ENCODE measurements at regions not wholly inside any gene's neighbourhood (a gene's known extent, or its start where the extent isn't known, plus 50 kb on each side); places are given as distances from the start of the nearest gene placed in this dataset.

DNA sequence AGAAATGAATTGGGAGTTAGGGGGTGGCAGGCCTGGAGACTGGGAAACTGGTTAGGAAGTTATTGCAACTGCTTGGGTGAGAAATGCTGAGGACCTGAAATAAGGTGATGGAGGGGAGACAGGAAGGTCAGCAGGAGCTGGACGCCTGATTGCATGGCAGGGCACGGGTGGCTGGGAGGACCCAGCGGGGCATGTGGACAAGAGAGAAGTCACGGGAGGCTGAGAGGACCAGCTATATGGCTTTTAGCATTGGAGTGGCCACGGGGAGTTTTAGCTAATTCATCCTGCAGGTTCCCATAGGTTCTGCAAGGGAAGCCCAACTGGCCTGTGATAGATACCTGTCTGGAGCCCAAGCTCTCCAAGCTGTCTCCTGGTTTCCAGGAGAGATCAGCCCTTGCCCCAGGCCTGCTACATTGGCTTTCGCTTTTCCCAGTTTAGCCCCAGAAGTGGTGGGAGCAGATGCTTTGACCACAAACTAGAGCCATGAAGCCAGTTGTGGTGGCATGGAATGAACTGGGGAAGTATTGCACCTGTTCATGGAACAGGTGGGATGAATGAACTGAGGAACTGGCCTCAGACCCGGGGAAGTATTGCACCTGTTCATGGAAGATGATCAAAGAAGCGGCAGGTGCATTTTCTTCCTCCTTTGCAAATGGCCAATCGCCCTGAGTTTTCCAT lies 93.6 kb upstream of the TAF1B start:
- peaks cover 25% of the 10 kb centered on the region for H3K27me3 Mint-ChIP-seq
- ATAC-seq (ENCODE audit: low read depth) (no peak), DNase-seq (no peak)
- H3K27ac Mint-ChIP-seq: no peak overlapping the region
- no peak overlapping the region for H3K4me3 Mint-ChIP-seq
- H3K9me3 Mint-ChIP-seq: no peaks in the 10 kb centered on the region
- H3K36me3 Mint-ChIP-seq: no peaks in the 10 kb centered on the region
- H3K4me1 Mint-ChIP-seq: peaks cover 40% of the 10 kb centered on the region
- POLR2A ChIA-PET: interaction anchor here (1.2 kb wide), 1 partner anchor 9 kb away, joined by 4 read pairs; no protein-coding TSS in a partner anchor

DNA sequence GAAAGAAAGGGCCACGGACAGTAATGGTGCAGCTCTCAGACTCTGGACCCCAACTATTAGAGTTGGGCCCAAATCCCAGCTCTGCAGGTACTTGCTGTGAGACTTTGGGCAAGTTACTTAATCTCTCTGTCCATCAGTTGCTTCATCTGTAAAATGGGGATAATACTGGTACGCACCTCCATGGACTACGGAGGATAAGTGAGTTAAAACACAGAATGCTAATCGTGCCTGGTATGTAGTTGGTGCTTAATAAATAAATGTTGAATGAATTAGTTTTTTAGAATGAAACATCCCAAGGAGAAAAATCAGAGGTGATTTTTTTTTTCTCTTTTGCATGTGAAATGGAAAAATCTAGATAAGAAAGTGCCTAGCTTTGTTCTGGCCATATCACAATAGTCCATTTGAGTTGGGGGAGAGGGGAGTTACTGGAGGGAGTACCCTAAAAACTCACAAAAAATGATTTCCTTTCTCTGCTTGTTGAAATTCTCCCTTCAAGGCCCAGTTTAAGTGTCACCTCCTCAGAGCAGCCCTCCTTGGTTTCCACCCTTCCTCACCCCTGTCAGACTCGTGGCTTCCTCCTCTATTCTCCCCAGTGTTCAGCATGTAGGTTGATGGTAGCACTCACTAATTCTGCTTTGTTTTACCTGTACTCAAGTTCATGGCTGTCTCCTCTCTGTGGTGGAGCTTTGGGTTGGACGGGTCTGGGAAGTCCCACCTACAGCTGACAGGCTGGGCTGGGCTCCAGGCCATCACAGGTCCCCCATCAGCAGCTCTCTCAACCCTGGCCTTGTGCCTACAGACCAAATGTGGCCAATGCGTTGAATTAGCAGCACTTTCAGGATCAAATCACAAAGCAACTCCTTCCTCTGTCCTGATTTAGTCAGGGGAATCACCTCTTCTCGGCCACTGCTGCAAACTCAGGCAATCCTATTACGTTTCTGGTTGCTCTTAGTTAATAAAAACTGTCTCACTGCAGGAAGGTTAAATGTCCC lies 92.8 kb upstream of the TAF1B start:
- POLR2A ChIA-PET: interaction anchor here (0.9 kb wide), 1 partner anchor 93 kb away, joined by 4 read pairs; the partner anchor contains the start of gene TAF1B
- Mint-ChIP-seq H3K27me3 (peaks cover 24% of the 10 kb centered on the region), H3K9me3 (no peaks in the 10 kb centered on the region), H3K27ac (no peak overlapping the region), H3K36me3 (no peaks in the 10 kb centered on the region), H3K4me3 (no peak overlapping the region), H3K4me1 (peaks cover 42% of the 10 kb centered on the region)
- ATAC-seq (ENCODE audit: low read depth) (no peak), DNase-seq (no peak)

DNA sequence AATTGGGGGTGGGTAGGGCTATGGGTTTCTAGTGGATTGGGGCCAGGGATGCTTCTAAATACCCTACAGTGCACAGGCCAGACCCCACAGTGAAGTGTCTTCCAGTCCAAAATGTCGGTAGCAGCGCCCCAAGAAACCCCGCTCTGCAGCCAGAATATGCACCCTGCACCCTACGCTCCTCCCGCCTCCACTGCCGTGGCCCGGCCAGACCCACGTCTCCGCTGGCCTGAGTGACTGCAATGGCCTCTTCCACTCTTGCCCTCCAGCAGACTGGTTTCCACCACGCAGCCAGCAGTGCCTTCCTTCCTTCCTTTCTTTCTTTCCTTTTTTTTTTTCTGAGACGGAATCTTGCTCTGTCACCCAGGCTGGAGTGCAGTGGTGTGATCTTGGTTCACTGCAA lies 91.4 kb upstream of the TAF1B start:
- no peaks in the 10 kb centered on the region for H3K9me3 Mint-ChIP-seq
- H3K27ac Mint-ChIP-seq: no peak overlapping the region
- POLR2A ChIA-PET: no interaction called here
- H3K27me3 Mint-ChIP-seq: peaks cover 30% of the 10 kb centered on the region
- ATAC-seq (ENCODE audit: low read depth) (no peak), DNase-seq (no peak)
- no peaks in the 10 kb centered on the region for H3K36me3 Mint-ChIP-seq
- no peak overlapping the region for H3K4me3 Mint-ChIP-seq
- peaks cover 42% of the 10 kb centered on the region for H3K4me1 Mint-ChIP-seq

DNA sequence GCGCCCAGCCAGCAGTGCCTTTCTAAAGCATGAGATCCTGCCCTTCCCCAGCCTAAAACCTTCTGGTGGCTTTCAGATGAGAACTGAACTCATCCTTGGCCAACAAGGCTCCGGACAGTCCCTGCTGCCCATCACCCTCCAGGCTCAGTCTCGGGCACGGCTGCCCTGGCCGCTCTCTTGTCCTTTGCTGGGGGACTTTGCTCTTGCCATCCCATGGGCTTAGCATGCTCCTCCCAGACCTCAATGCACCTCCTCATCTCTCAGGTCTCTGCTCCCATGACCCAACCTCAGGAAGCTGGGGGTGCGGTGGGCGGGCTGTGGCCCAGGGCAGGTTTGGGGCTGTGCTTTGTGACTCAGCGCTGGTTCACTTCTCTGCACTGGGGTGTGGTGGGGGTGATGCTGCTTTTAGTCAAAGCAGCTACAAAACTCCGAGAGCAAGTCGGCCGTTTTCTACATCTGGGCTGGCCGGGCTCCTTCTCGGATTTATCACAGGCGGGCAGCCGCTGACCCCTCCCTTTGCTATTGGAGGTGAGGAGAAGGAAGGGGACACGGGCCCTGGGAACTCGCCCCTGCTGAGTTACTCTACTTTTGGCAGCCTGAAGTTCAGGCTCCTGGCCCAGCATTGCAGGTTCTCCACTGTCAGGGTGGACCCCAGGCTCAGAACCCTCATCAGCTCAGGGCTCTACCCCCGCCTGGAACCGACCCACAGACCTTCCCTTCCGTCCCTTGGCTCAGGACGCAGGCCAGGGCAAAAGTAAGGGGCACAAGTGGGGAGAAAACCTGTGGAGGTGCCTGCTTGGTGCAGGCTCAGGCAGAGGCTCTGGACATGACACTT lies 90.6 kb upstream of the TAF1B start:
- peaks cover 36% of the 10 kb centered on the region for H3K27me3 Mint-ChIP-seq
- no peaks in the 10 kb centered on the region for H3K36me3 Mint-ChIP-seq
- ATAC-seq (ENCODE audit: low read depth): peak; percentile 90
- no peaks in the 10 kb centered on the region for H3K9me3 Mint-ChIP-seq
- peak; percentile 77 for DNase-seq
- peak overlapping the region; percentile 84 for H3K4me3 Mint-ChIP-seq
- POLR2A ChIA-PET: interaction anchor here (1.1 to 1.4 kb wide), 5 partner anchors 14 to 137 kb away, joined by 3 to 6 read pairs (median 4); partner anchors contain the start of gene TAF1B
- peaks cover 45% of the 10 kb centered on the region for H3K4me1 Mint-ChIP-seq
- peak overlapping the region; percentile 91 for H3K27ac Mint-ChIP-seq

GRCh38 chr2:9753276-9753600 lies 90.0 kb upstream of the TAF1B start:
- peak; percentile 69 for ATAC-seq (ENCODE audit: low read depth)
- no peaks in the 10 kb centered on the region for H3K36me3 Mint-ChIP-seq
- peaks cover 45% of the 10 kb centered on the region for H3K4me1 Mint-ChIP-seq
- H3K4me3 Mint-ChIP-seq: peak overlapping the region; percentile 84
- peak overlapping the region; percentile 91 for H3K27ac Mint-ChIP-seq
- no peak for DNase-seq
- H3K9me3 Mint-ChIP-seq: no peaks in the 10 kb centered on the region
- peaks cover 42% of the 10 kb centered on the region for H3K27me3 Mint-ChIP-seq
- POLR2A ChIA-PET: interaction anchor here (1.1 to 1.4 kb wide), 5 partner anchors 15 to 137 kb away, joined by 3 to 6 read pairs (median 4); partner anchors contain the start of gene TAF1B

DNA sequence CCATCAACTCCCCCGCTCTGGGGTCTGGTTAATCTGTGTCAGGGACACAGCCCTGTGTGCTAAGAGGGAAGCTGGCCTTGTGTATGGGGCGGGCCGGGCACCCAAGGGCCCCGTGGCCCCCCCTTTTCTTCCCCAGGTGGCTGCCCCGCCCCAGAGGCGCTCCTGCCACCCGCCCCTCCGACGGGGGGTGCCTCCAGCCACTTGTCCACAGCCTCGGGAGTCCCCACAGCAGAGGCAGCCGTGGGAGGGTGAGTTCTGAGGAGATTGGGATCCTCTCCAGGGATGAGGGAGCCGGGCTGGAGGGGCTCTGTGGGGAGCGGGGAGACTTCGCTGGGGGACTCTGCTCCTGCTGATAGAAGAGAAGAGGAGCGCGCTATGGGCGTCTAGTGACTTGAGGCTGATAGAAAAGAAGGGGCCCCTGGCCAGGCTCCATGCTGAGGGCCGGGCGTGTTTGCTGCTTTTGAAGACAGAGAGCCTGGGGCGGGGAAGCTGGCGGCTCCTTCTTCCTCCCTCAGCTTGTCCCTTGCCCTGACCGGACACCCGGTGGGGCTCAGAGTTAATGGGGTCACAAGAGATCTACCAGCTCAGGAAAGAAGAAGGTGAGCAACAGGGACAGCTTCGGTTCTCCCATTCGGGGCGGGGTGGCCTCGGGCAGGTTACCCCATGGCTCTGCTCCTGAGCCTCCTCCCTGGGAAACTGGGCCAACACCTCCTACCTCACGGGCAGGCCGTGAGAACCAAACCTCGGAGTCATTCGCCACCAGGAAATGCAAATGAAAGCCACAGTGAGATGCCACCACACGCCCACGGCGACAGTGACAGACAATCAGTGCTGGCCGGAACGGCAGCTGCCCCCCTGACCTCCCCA lies 89.4 kb upstream of the TAF1B start:
- ATAC-seq (ENCODE audit: low read depth) (no peak), DNase-seq (no peak)
- no peaks in the 10 kb centered on the region for H3K36me3 Mint-ChIP-seq
- H3K4me1 Mint-ChIP-seq: peaks cover 43% of the 10 kb centered on the region
- H3K27me3 Mint-ChIP-seq: peaks cover 46% of the 10 kb centered on the region
- POLR2A ChIA-PET: interaction anchor here (1.0 to 1.5 kb wide), 4 partner anchors 18 to 290 kb away, joined by 3 to 4 read pairs (median 4); partner anchors contain the start of gene YWHAQ
- H3K27ac Mint-ChIP-seq: no peak overlapping the region
- no peaks in the 10 kb centered on the region for H3K9me3 Mint-ChIP-seq
- peak overlapping the region; percentile 31 for H3K4me3 Mint-ChIP-seq

DNA sequence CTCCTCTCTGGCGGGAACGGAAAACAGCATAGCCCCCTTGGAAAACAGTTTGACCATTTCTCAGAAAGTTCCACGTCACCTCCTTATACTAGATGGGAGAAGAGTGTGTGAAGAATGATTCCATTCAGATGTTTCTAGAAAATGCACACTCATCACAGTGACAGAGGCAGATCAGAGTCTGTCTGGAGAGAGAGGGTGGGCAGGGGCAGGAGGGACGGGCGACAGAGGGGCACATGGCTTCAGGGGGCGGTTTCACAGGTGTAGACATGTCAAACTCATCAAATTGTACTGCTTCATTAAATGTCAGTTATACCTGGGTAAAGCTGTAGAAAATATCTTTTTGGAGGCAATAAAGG lies 88.8 kb upstream of the TAF1B start:
- ATAC-seq (ENCODE audit: low read depth): no peak
- peaks cover 41% of the 10 kb centered on the region for H3K4me1 Mint-ChIP-seq
- peak overlapping the region; percentile 31 for H3K4me3 Mint-ChIP-seq
- peaks cover 50% of the 10 kb centered on the region for H3K27me3 Mint-ChIP-seq
- H3K36me3 Mint-ChIP-seq: no peaks in the 10 kb centered on the region
- DNase-seq: no peak
- H3K27ac Mint-ChIP-seq: no peak overlapping the region
- POLR2A ChIA-PET: interaction anchor here (0.6 to 1.5 kb wide), 3 partner anchors 45 to 290 kb away, joined by 3 to 4 read pairs (median 3); partner anchors contain the start of gene YWHAQ
- no peaks in the 10 kb centered on the region for H3K9me3 Mint-ChIP-seq

DNA sequence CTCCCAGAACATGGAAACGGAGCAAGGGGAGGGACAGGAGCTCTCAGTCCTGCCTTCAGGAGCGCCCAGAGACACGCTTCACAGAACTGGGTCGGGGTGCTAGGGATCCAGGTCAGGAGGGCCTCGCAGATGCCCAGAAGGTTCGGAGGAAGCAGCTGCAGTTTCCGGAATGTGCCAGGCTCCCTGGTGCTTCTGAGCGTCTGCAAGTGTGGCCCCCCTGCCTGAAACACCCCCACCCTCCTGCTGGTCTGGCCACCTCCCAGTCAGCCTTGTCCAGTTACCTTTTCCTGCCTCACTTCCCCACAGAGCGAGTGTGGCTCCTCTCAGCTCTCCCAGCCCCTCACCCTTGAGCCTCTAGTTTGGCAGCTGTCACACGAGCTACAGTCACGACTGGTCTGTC lies 88.3 kb upstream of the TAF1B start:
- Mint-ChIP-seq H3K27ac (no peak overlapping the region), H3K9me3 (no peaks in the 10 kb centered on the region), H3K4me3 (no peak overlapping the region), H3K4me1 (peaks cover 43% of the 10 kb centered on the region), H3K36me3 (no peaks in the 10 kb centered on the region), H3K27me3 (peaks cover 50% of the 10 kb centered on the region)
- DNase-seq (no peak), ATAC-seq (ENCODE audit: low read depth) (no peak)
- POLR2A ChIA-PET: interaction anchor here (0.6 to 1.5 kb wide), 2 partner anchors 44 to 289 kb away, joined by 3 read pairs; no protein-coding TSS in a partner anchor

DNA sequence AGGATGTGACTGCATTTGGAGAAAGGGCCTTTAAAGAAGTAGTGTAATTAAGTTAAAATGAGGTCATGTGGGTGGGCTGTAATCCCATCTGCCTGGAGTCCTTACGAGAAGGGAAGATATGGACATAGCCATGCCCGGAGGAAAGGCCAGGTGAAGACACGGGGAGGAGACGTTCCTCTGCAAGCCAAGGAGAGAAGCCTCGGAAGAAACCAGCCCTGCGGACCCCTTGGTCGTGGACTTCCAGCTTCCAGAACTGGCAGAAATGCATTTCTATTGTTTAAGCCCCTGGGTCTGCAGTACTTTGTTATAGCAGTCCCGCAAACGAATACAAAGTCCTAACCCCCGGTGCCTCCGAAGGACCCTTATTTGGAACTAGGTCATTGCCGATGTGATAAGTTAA lies 87.6 kb upstream of the TAF1B start:
- DNase-seq: no peak
- POLR2A ChIA-PET: interaction anchor here (1.5 kb wide), 1 partner anchor 289 kb away, joined by 3 read pairs; no protein-coding TSS in a partner anchor
- Mint-ChIP-seq H3K4me1 (peaks cover 45% of the 10 kb centered on the region), H3K36me3 (no peaks in the 10 kb centered on the region), H3K9me3 (no peaks in the 10 kb centered on the region), H3K27ac (no peak overlapping the region), H3K27me3 (peaks cover 50% of the 10 kb centered on the region), H3K4me3 (no peak overlapping the region)
- no peak for ATAC-seq (ENCODE audit: low read depth)

DNA sequence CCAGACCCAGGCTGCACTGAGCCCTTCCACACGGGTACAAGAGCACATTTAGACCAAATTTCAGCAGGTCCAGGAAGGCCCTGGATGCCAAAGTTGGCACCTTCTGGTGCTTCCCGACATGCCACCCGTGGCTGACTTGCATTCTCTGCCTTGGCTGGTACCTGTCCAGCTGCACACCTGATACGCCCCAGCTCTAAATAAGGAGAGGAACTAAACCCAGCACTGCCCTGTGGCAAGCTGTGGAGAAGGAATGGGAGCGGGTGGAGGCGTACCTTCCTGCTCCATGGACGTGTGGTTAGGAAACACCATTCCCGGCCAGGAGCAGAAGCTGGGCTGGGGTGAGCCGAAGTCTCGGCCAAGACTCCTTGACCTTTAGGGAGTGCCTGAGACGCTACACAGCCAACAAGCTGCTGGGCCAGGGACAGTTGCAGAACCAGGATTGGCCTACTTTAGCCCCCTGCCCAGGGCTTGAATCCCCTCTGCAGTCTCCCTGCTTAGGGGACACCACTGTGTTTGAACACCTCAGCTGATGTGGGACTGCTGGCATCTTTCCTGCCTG lies 86.5 kb upstream of the TAF1B start:
- no peaks in the 10 kb centered on the region for H3K36me3 Mint-ChIP-seq
- H3K27me3 Mint-ChIP-seq: peaks cover 46% of the 10 kb centered on the region
- ATAC-seq (ENCODE audit: low read depth): no peak
- H3K9me3 Mint-ChIP-seq: no peaks in the 10 kb centered on the region
- no peak for DNase-seq
- H3K4me1 Mint-ChIP-seq: peaks cover 42% of the 10 kb centered on the region
- H3K4me3 Mint-ChIP-seq: no peak overlapping the region
- H3K27ac Mint-ChIP-seq: no peak overlapping the region
- POLR2A ChIA-PET: no interaction called here

- Mint-ChIP-seq H3K4me1 (peaks cover 33% of the 10 kb centered on the region), H3K4me3 (no peak overlapping the region), H3K27ac (no peak overlapping the region), H3K36me3 (no peaks in the 10 kb centered on the region), H3K9me3 (no peaks in the 10 kb centered on the region), H3K27me3 (peaks cover 44% of the 10 kb centered on the region)
- ATAC-seq (ENCODE audit: low read depth) (no peak), DNase-seq (no peak)
- POLR2A ChIA-PET: no interaction called here
These were observed 85.6 kb upstream of the TAF1B start for GRCh38 chr2:9757501-9758264.

All from activated naive CD8-positive, alpha-beta T cell treated with anti-CD3 and anti-CD28 coated beads, Interleukin-2, amount 10 ng/mL, durations not matched to agents 7 days and 5 days (primary cell).